ENCODE measurements at regions not wholly inside any gene's neighbourhood (a gene's known extent, or its start where the extent isn't known, plus 50 kb on each side); places are given as distances from the start of the nearest gene placed in this dataset.

- intact Hi-C loops (cut with micrococcal nuclease; ENCODE audit: unreplicated experiment) (no loop called here), in situ Hi-C loops (cut with HindIII; ENCODE audit: extremely low pct_ligation_motif_present, low pct_unique_long_range_greater_than_20kb) (no loop called here)
- no TSS peak for BruUV-seq (replicated peaks)
- peaks cover 10% of the 10 kb centered on the region for H3K4me1 ChIP-seq (ENCODE audit: insufficient read depth, low read length)
- ATAC-seq (no peak), DNase-seq (ENCODE audit: low spot score) (no peak), FAIRE-seq (no peak)
- no peaks in the 10 kb centered on the region; a peak in 2 of 5 replicates for H3K27me3 ChIP-seq (ENCODE audit: control insufficient read depth in 1 of 2, insufficient read depth in 2 of 2, low read length in 2 of 2)
- ChIA-PET CTCF (ENCODE audit: low intra/inter-chr PET ratio, low total read pairs) (no interaction called here), POLR2A (no interaction called here)
- no peaks in the 10 kb centered on the region for H3K36me3 ChIP-seq (replicated peaks in 1 of 2; ENCODE audit: control insufficient read depth in 1 of 2, insufficient read depth in 2 of 2, low read length in 2 of 2)
- no peaks in the 10 kb centered on the region for H3K79me2 ChIP-seq (ENCODE audit: insufficient read depth, low read length)
- no peak overlapping the region for H3K27ac ChIP-seq (ENCODE audit: extremely low read length, insufficient read depth, low read length)
- no peaks in the 10 kb centered on the region for H4K20me1 ChIP-seq (ENCODE audit: insufficient read depth, low read length)
- TF ChIP-seq SIX4 (CRISPR knock-in tag; IDR thresholded peaks at IDR 0.05): no peak
- TF ChIP-seq ZNF335 (CRISPR knock-in tag; IDR thresholded peaks at IDR 0.05): no peak
- TF ChIP-seq SP4 (CRISPR knock-in tag; IDR thresholded peaks at IDR 0.05): no peak
- TF ChIP-seq ZNF572 (CRISPR knock-in tag; IDR thresholded peaks at IDR 0.05): no peak
- no peak for TF ChIP-seq YEATS4 (CRISPR knock-in tag; IDR thresholded peaks at IDR 0.05; ENCODE audit: borderline replicate concordance)
- TF ChIP-seq MLLT10 (CRISPR knock-in tag; IDR thresholded peaks at IDR 0.05): no peak
- no peak for TF ChIP-seq ZNF251 (CRISPR knock-in tag; IDR thresholded peaks at IDR 0.05)
- TF ChIP-seq ZNF33B (CRISPR knock-in tag; IDR thresholded peaks at IDR 0.05): no peak
- TF ChIP-seq ZNF83 (CRISPR knock-in tag; IDR thresholded peaks at IDR 0.05; ENCODE audit: borderline replicate concordance): no peak
- TF ChIP-seq ZNF879 (CRISPR knock-in tag; IDR thresholded peaks at IDR 0.05): no peak
- no peak for TF ChIP-seq ZNF558 (CRISPR knock-in tag; IDR thresholded peaks at IDR 0.05; ENCODE audit: borderline replicate concordance)
- no peak for TF ChIP-seq KDM2A (CRISPR knock-in tag; IDR thresholded peaks at IDR 0.05; ENCODE audit: borderline replicate concordance, low read depth)
- no peak for TF ChIP-seq HOXD1 (CRISPR knock-in tag; IDR thresholded peaks at IDR 0.05)
- TF ChIP-seq TGIF2 (CRISPR knock-in tag; IDR thresholded peaks at IDR 0.05): no peak
- H2AFZ ChIP-seq (ENCODE audit: low read length): no peak overlapping the region
- H3K4me2 ChIP-seq (ENCODE audit: low read depth, low read length): no peak overlapping the region
- WGBS (ENCODE audit: low lambda C conversion rate): 74% methylated on average over 6 of the region's 12 CpGs
- no peak overlapping the region for H3K4me3 ChIP-seq (replicated peaks in 1 of 3; ENCODE audit: insufficient read depth in 1 of 3, low read depth in 2 of 3, low read length in 3 of 3)
- no peak overlapping the region for H3K9ac ChIP-seq (ENCODE audit: insufficient read depth, low read depth, low read length)
- no peaks in the 10 kb centered on the region for H3K9me3 ChIP-seq (ENCODE audit: low read length)
Observed at GRCh38 chr1:24998563-24999245, 68.6 kb upstream of the RUNX3 start.

Data from HepG2 (cell line).